Right hindlimb (tissue), 1 donor: ENCODE measurements at regions not wholly inside any gene's neighbourhood (a gene's known extent, or its start where the extent isn't known, plus 50 kb on each side); places are given as distances from the start of the nearest gene placed in this dataset.

Source experiments
- DNase-seq: peaks from one replicate; pipeline ENCODE4 v3.0.0-alpha.2; 2018

GRCh38 chr7:54960517-54960916 lies 58.3 kb upstream of the EGFR start:
- no peak for DNase-seq

- DNase-seq, result no peak
These were observed 57.4 kb upstream of the EGFR start for GRCh38 chr7:54961391-54961790.

- no peak for DNase-seq
These were observed 55.7 kb upstream of the EGFR start for GRCh38 chr7:54963155-54963554.

GRCh38 chr7:54964136-54964535 lies 54.7 kb upstream of the EGFR start:
- DNase-seq, result no peak

GRCh38 chr7:54967377-54967776 lies 51.4 kb upstream of the EGFR start:
- no peak for DNase-seq

GRCh38 chr7:54968018-54968417 lies 50.8 kb upstream of the EGFR start:
- no peak for DNase-seq
